ENCODE measurements at regions not wholly inside any gene's neighbourhood (a gene's known extent, or its start where the extent isn't known, plus 50 kb on each side); places are given as distances from the start of the nearest gene placed in this dataset.

- TF ChIP-seq CTCF (IDR thresholded peaks at IDR 0.05; ENCODE audit: low read depth, low read length), result no peak
- TF ChIP-seq EZH2phosphoT487 (IDR thresholded peaks at IDR 0.05; ENCODE audit: low read depth), result no peak
Measured at GRCh38 chr2:199147216-199147615, 310.5 kb downstream of the SATB2 start.

Measured in OCI-LY3 (cell line).